Tibial nerve (tissue), 4 donors: ENCODE measurements at regions not wholly inside any gene's neighbourhood (a gene's known extent, or its start where the extent isn't known, plus 50 kb on each side); places are given as distances from the start of the nearest gene placed in this dataset.

Experiments
- DNase-seq, 2 donors: peaks; one replicate each; pipeline ENCODE4 v3.0.0-alpha.2; 2019; ENCODE audit warnings: low spot score in 2 of 2
- H3K27ac ChIP-seq, 4 donors: fragments of 200-600 bp; sonication (generic) in 3 of 4; one replicate each; pipeline ENCODE4 v1.5.1; 2017 to 2019; ENCODE audit warnings: mild to moderate bottlenecking in 1 of 4
- H3K27me3 ChIP-seq, 2 donors: fragments of 200-600 bp; sonication (generic) in 1 of 2; one replicate each; pipeline versions ENCODE4 v1.5.1 to v1.6.0; 2017 to 2019
- H3K36me3 ChIP-seq, 3 donors: fragments of 200-600 bp; sonication (generic); one replicate each; pipeline ENCODE4 v1.5.1; 2018 to 2019
- H3K4me1 ChIP-seq, 4 donors: fragments of 200-600 bp; sonication (generic) in 3 of 4; one replicate each; pipeline ENCODE4 v1.5.1; 2017 to 2019
- H3K4me3 ChIP-seq, 4 donors: fragments of 200-600 bp; sonication (generic) in 3 of 4; one replicate each; pipeline ENCODE4 v1.5.1; 2017 to 2019; ENCODE audit warnings: mild to moderate bottlenecking in 1 of 4, moderate library complexity in 1 of 4
- H3K9me3 ChIP-seq, 4 donors: fragments of 200-600 bp; sonication (generic) in 3 of 4; one replicate each; pipeline ENCODE4 v1.5.1; 2017 to 2019
- EP300 ChIP-seq, 2 donors: sonication (generic); formaldehyde crosslinking; IDR thresholded peaks; one replicate each; pipeline ENCODE4 v1.6.1; 2017; ENCODE audit warnings: antibody characterized with exemption in 2 of 2, mild to moderate bottlenecking in 1 of 2
- POLR2A ChIP-seq, 2 donors: fragments of 450-650 bp; IDR thresholded peaks; one replicate each; pipeline ENCODE4 v1.6.1; 2017; ENCODE audit warnings: antibody characterized with exemption in 2 of 2, mild to moderate bottlenecking in 2 of 2, moderate library complexity in 2 of 2
- WGBS, 2 donors: methylation state at CpG; one replicate each; pipeline ENCODE4 v1.1.5; 2018; 5-methylcytosine and 5-hydroxymethylcytosine counted together
- TF ChIP-seq, protein P1 (sequence below), 5 experiments: fragments of 200-600 bp in 3 of 5; fragments of 450-650 bp in 2 of 5; sonication (generic) in 3 of 5; IDR thresholded peaks; one replicate each; pipeline ENCODE4 v1.5.1; 2016 to 2019; ENCODE audit warnings: antibody characterized with exemption in 5 of 5, mild to moderate bottlenecking in 3 of 5, moderate library complexity in 2 of 5

DNA sequence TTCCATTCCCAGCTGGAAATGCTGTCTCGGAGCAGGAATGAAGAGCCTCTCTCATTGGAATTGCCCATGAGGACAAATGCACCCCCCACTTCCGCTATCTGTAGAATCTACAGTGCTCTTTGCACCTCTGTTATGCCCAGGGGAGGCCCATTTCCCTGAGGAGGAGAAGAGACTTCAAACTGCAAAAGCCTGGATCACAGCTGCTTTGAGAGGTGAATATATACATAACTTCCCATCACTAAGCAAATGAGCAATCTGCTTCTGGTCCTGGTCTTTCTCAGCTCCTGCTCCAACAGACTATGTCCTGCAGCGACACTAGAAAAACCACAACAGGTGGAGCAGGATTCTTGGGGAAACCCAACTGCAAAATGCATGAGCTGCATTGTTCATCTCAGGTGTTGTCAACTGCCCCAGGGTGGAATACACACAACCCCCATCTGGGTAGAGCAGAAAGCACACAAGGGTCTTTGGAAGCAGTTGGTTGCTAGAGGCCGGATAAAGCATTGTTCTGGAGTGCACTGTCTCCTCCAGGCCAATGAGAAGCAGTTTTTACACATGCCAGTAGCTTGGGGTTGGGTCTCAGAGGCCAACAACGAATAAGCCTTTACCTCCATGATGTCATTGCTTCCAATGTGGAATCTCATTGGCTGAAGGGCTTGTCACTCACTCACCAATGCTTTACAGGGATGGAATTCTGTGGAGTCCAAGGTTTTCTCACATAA lies 67.7 kb upstream of the RAB4A start:
- WGBS, 2 donors: 80 to 92% methylated on average over 5 of the region's 5 CpGs
- no peak for TF ChIP-seq EP300 (IDR thresholded peaks at IDR 0.05)
- TF ChIP-seq, protein P1, sequence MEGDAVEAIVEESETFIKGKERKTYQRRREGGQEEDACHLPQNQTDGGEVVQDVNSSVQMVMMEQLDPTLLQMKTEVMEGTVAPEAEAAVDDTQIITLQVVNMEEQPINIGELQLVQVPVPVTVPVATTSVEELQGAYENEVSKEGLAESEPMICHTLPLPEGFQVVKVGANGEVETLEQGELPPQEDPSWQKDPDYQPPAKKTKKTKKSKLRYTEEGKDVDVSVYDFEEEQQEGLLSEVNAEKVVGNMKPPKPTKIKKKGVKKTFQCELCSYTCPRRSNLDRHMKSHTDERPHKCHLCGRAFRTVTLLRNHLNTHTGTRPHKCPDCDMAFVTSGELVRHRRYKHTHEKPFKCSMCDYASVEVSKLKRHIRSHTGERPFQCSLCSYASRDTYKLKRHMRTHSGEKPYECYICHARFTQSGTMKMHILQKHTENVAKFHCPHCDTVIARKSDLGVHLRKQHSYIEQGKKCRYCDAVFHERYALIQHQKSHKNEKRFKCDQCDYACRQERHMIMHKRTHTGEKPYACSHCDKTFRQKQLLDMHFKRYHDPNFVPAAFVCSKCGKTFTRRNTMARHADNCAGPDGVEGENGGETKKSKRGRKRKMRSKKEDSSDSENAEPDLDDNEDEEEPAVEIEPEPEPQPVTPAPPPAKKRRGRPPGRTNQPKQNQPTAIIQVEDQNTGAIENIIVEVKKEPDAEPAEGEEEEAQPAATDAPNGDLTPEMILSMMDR (IDR thresholded peaks at IDR 0.05): no peak
- no peak for TF ChIP-seq POLR2A (IDR thresholded peaks at IDR 0.05)
- no peaks in the 10 kb centered on the region for H3K27me3 ChIP-seq
- H3K36me3 ChIP-seq: no peaks in the 10 kb centered on the region
- no peak overlapping the region for H3K4me3 ChIP-seq
- no peaks in the 10 kb centered on the region for H3K9me3 ChIP-seq
- H3K27ac ChIP-seq: no peak overlapping the region
- H3K4me1 ChIP-seq: peaks cover 0 to 24% (median 12%) of the 10 kb centered on the region in 4 donors
- no peak for DNase-seq

DNA sequence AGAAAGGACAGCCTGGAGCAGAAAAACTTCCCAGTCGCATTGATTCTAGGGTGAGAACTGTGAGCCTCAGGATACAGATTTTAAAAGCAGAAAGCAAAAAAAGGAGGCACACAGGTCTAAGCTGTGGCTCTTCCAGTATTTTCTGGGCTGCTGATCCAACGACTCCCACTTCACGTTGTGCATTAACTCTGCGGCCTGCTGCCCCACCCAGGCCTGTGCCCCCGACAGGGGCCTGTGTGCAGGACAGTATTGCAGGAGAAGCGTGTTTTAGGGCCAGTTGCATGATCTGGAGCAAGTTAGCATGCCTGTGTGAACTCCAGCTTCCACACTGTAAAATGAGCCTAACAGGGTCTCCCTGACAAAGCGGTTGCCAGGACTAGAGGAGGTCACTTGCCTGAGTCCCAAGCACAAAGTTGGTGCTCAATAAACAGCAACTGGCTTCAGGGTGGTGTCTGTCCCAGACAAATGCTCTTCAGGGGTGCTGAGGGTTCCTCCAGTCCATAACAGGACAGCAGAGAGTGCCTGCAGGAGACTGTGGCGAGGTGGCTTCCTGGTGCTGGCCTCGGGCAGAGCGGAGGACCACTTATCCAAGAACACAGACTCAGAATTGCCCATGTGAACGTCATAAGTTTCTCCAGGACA lies 66.8 kb upstream of the RAB4A start:
- Histone ChIP-seq H3K4me1 (peaks cover 0 to 24% (median 12%) of the 10 kb centered on the region in 4 donors), H3K9me3 (no peaks in the 10 kb centered on the region), H3K4me3 (no peak overlapping the region), H3K36me3 (no peaks in the 10 kb centered on the region), H3K27me3 (no peaks in the 10 kb centered on the region), H3K27ac (no peak overlapping the region)
- TF ChIP-seq POLR2A (IDR thresholded peaks at IDR 0.05) (no peak), EP300 (IDR thresholded peaks at IDR 0.05) (no peak)
- TF ChIP-seq, protein P1 (IDR thresholded peaks at IDR 0.05): no peak
- 92 to 93% methylated on average over 10 to 11 of the region's 11 CpGs for WGBS, 2 donors
- DNase-seq: no peak

GRCh38 chr1:229204921-229205777 lies 65.8 kb upstream of the RAB4A start:
- H3K9me3 ChIP-seq: no peaks in the 10 kb centered on the region
- TF ChIP-seq, protein P1 (IDR thresholded peaks at IDR 0.05): no peak
- TF ChIP-seq EP300 (IDR thresholded peaks at IDR 0.05) (no peak), POLR2A (IDR thresholded peaks at IDR 0.05) (no peak)
- no peaks in the 10 kb centered on the region for H3K27me3 ChIP-seq
- H3K36me3 ChIP-seq: no peaks in the 10 kb centered on the region
- H3K4me1 ChIP-seq: peaks cover 0 to 16% (median 4%) of the 10 kb centered on the region in 4 donors
- 56 to 62% methylated on average over 17 of the region's 17 CpGs for WGBS, 2 donors
- no peak overlapping the region for H3K4me3 ChIP-seq
- H3K27ac ChIP-seq: peak overlapping the region in 1 of 4 donors; percentile 47
- DNase-seq: peak in 1 of 2 donors; percentile 26

DNA sequence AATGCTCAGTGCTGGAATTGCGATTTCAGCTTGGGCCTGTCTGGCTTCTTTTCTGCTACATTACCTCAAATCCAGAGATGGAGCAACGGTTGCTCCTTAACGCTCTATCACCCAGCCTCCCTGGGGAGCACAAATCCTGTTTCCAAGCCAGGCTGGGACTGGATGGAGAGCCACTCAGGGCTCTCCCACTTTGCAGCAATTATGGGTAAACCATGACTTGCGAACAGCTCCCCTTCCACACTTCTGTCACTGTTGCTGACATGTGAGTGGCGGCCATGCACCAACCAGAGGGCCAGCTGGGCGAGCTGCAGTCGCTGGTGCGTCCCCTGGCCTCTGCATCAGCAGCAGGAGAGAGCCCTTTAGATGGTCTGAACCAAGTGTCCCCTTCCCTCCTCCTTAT lies 65.1 kb upstream of the RAB4A start:
- no peak for DNase-seq
- 84 to 90% methylated on average over 8 of the region's 8 CpGs for WGBS, 2 donors
- Histone ChIP-seq H3K9me3 (no peaks in the 10 kb centered on the region), H3K27me3 (no peaks in the 10 kb centered on the region), H3K4me1 (peaks cover 0 to 13% (median 4%) of the 10 kb centered on the region in 4 donors), H3K4me3 (no peak overlapping the region), H3K27ac (peak overlapping the region in 1 of 4 donors; percentile 47), H3K36me3 (no peaks in the 10 kb centered on the region)
- TF ChIP-seq POLR2A (IDR thresholded peaks at IDR 0.05) (no peak), EP300 (IDR thresholded peaks at IDR 0.05) (no peak)
- TF ChIP-seq, protein P1 (IDR thresholded peaks at IDR 0.05): no peak
